H1 (cell line): ENCODE measurements at regions not wholly inside any gene's neighbourhood (a gene's known extent, or its start where the extent isn't known, plus 50 kb on each side); places are given as distances from the start of the nearest gene placed in this dataset.
A peak's percentile ranks its signal among the peaks of the same experiment; 100 is the strongest.

Experiments
- CTCF ChIA-PET: fragments of 300-600 bp; sonication (Branson Sonifier 250); formaldehyde crosslinking; loops from one replicate; lab custom pipeline; 2021; ENCODE audit not compliant: partially characterized antibody; lab: Charles Lee
- POLR2A ChIA-PET: fragments of 300-600 bp; sonication (Branson Sonifier 250); formaldehyde crosslinking; loops from one replicate; lab custom pipeline; 2021; ENCODE audit warnings: inconsistent platforms; ENCODE audit not compliant: partially characterized antibody; lab: Charles Lee
- DNase-seq, 2 experiments: peaks; one replicate each; pipeline versions ENCODE4 v3.0.0 to v3.0.0-alpha.2; 2010 to 2022; ENCODE audit warnings: low spot score in 2 of 2, low read depth in 1 of 2, mixed read lengths in 1 of 2
- FAIRE-seq: peaks from 2 replicates; lab custom pipeline; 2011; peaks lifted over from hg19 to GRCh38; lab: Jason Lieb, UNC
- H2AFZ ChIP-seq: 2 replicates; pipeline ENCODE4 v1.8.1; 2012; ENCODE audit warnings: low read length, inconsistent platforms
- H2AK5ac ChIP-seq: 2 replicates; pipeline ENCODE4 v1.6.1; 2013; ENCODE audit warnings: low read depth, low read length
- H2BK120ac ChIP-seq: replicated peaks from 2 replicates; pipeline ENCODE3; 2013; ENCODE audit warnings: low read depth, low read length, inconsistent platforms
- H2BK12ac ChIP-seq: 2 replicates; pipeline ENCODE4 v1.6.1; 2013; ENCODE audit warnings: low read depth, low read length
- H2BK15ac ChIP-seq: 2 replicates; pipeline ENCODE4 v1.6.1; 2013; ENCODE audit warnings: low read length
- H2BK20ac ChIP-seq: 2 replicates; pipeline ENCODE4 v1.6.1; 2013; ENCODE audit warnings: low read length
- H2BK5ac ChIP-seq: 2 replicates; pipeline ENCODE4 v1.6.1; 2013; ENCODE audit warnings: low read depth, low read length
- H3K14ac ChIP-seq: 2 replicates; pipeline ENCODE4 v1.6.1; 2013; ENCODE audit warnings: inconsistent platforms; ENCODE audit not compliant: insufficient read length
- H3K18ac ChIP-seq: 2 replicates; pipeline ENCODE4 v1.6.1; 2013; ENCODE audit warnings: low read length; ENCODE audit errors: extremely low read depth
- H3K23ac ChIP-seq: 2 replicates; pipeline ENCODE4 v1.6.1; 2013; ENCODE audit warnings: inconsistent platforms; ENCODE audit not compliant: insufficient read length
- H3K23me2 ChIP-seq: 2 replicates; pipeline ENCODE4 v1.6.1; 2013; ENCODE audit warnings: low read depth, low read length
- H3K27ac ChIP-seq: 2 replicates; pipeline ENCODE4 v1.6.1; 2011; ENCODE audit warnings: low read depth, low read length, inconsistent platforms
- H3K27me3 ChIP-seq, 4 experiments: replicated peaks in 1 of 4; 1 replicate in 1 of 4; 2 replicates in 3 of 4; pipeline versions ENCODE4 v1.6.1 to v1.8.1; 2011 to 2013; ENCODE audit warnings: low read length in 3 of 4, mild to moderate bottlenecking in 3 of 4, inconsistent platforms in 2 of 4, mixed read lengths in 2 of 4, moderate library complexity in 1 of 4; ENCODE audit not compliant: control insufficient read depth in 3 of 4, insufficient read depth in 3 of 4; ENCODE audit errors: extremely low read depth in 1 of 4
- H3K36me3 ChIP-seq, 4 experiments: 2 replicates each; pipeline versions ENCODE4 v1.6.1 to v1.8.1; 2011 to 2013; ENCODE audit warnings: mild to moderate bottlenecking in 4 of 4, low read length in 3 of 4, moderate library complexity in 2 of 4, control low read depth in 1 of 4, inconsistent platforms in 1 of 4; ENCODE audit not compliant: insufficient read depth in 4 of 4, control insufficient read depth in 2 of 4
- H3K4ac ChIP-seq: replicated peaks from 2 replicates; pipeline ENCODE3; 2013; ENCODE audit warnings: low read length, low read depth, mixed read lengths, inconsistent platforms; ENCODE audit not compliant: insufficient read length
- H3K4me1 ChIP-seq, 4 experiments: replicated peaks in 1 of 4; 1 replicate in 1 of 4; 2 replicates in 3 of 4; pipeline versions ENCODE4 v1.6.1 to v1.8.1; 2011 to 2013; ENCODE audit warnings: low read length in 3 of 4, inconsistent platforms in 2 of 4, mixed read lengths in 1 of 4; ENCODE audit not compliant: insufficient read depth in 4 of 4, control insufficient read depth in 3 of 4
- H3K4me2 ChIP-seq, 2 experiments: 2 replicates each; pipeline versions ENCODE4 v1.6.1 to v1.8.1; 2011 to 2013; ENCODE audit warnings: low read depth in 2 of 2, low read length in 2 of 2, control low read depth in 1 of 2, inconsistent platforms in 1 of 2, mild to moderate bottlenecking in 1 of 2; ENCODE audit not compliant: insufficient read depth in 1 of 2
- H3K4me3 ChIP-seq, 4 experiments: fragments of 200-600, 300-600 bp in 1 of 4; sonication (generic), shearing (Covaris generic), sonication (Bioruptor Twin) in 1 of 4; 2 replicates each; pipeline versions ENCODE4 v1.5.1 to v1.8.1; 2011 to 2016; ENCODE audit warnings: low read length in 4 of 4, low read depth in 3 of 4, control low read depth in 2 of 4, inconsistent platforms in 2 of 4, mild to moderate bottlenecking in 2 of 4, mixed read lengths in 1 of 4, moderate library complexity in 1 of 4; ENCODE audit not compliant: insufficient read depth in 2 of 4; ENCODE audit errors: extremely low read depth in 1 of 4
- H3K56ac ChIP-seq: replicated peaks from 2 replicates; pipeline ENCODE3; 2013; ENCODE audit warnings: low read depth, mild to moderate bottlenecking, mixed read lengths, low read length, inconsistent platforms; ENCODE audit not compliant: insufficient read length
- H3K79me1 ChIP-seq: 2 replicates; pipeline ENCODE4 v1.6.1; 2013; ENCODE audit warnings: low read depth, low read length, control low read depth
- H3K79me2 ChIP-seq, 2 experiments: 2 replicates each; pipeline versions ENCODE4 v1.6.1 to v1.8.1; 2012 to 2013; ENCODE audit warnings: low read length in 2 of 2, mild to moderate bottlenecking in 2 of 2, inconsistent platforms in 1 of 2; ENCODE audit not compliant: insufficient read depth in 2 of 2, control insufficient read depth in 1 of 2
- H3K9ac ChIP-seq, 4 experiments: replicated peaks in 1 of 4; 1 replicate in 1 of 4; 2 replicates in 3 of 4; pipeline versions ENCODE4 v1.6.1 to v1.8.1; 2011 to 2013; ENCODE audit warnings: low read depth in 3 of 4, low read length in 3 of 4, control low read depth in 2 of 4, mild to moderate bottlenecking in 2 of 4, moderate library complexity in 2 of 4, inconsistent platforms in 1 of 4; ENCODE audit errors: extremely low read depth in 1 of 4
- H3K9me3 ChIP-seq, 2 experiments: 2 replicates each; pipeline versions ENCODE4 v1.6.1 to v1.8.1; 2012 to 2013; ENCODE audit warnings: mild to moderate bottlenecking in 2 of 2, moderate library complexity in 2 of 2, control low read depth in 1 of 2, inconsistent platforms in 1 of 2, low read depth in 1 of 2, low read length in 1 of 2, mixed read lengths in 1 of 2; ENCODE audit not compliant: insufficient read depth in 2 of 2
- H4K20me1 ChIP-seq, 2 experiments: replicated peaks in 1 of 2; 2 replicates each; pipeline versions ENCODE3 to v1.8.1; 2011 to 2013; ENCODE audit warnings: inconsistent platforms in 2 of 2, low read length in 2 of 2, mild to moderate bottlenecking in 1 of 2; ENCODE audit not compliant: insufficient read depth in 2 of 2, control insufficient read depth in 1 of 2
- H4K5ac ChIP-seq: 2 replicates; pipeline ENCODE4 v1.6.1; 2013; ENCODE audit warnings: low read length, low read depth, mixed read lengths, inconsistent platforms; ENCODE audit not compliant: insufficient read length
- H4K8ac ChIP-seq: 2 replicates; pipeline ENCODE4 v1.8.0; 2013; ENCODE audit warnings: mild to moderate bottlenecking, moderate library complexity, low read length, inconsistent platforms; ENCODE audit not compliant: insufficient read depth; ENCODE audit errors: extremely low read depth
- H4K91ac ChIP-seq: replicated peaks from 2 replicates; pipeline ENCODE3; 2013; ENCODE audit warnings: low read length, mixed read lengths, inconsistent platforms; ENCODE audit not compliant: insufficient read length
- CBX5 ChIP-seq: fragments of 300-800, 300-1000 bp; sonication (generic); IDR thresholded peaks from 2 replicates; pipeline ENCODE4 v1.7.1; 2016; ENCODE audit warnings: antibody characterized with exemption, low read length, low read depth
- KDM1A ChIP-seq: fragments of 200-600, 300-600 bp; sonication (generic); IDR thresholded peaks from 2 replicates; pipeline ENCODE4 v1.7.1; 2016; ENCODE audit warnings: mild to moderate bottlenecking, low read length, borderline replicate concordance
- NANOG ChIP-seq: IDR thresholded peaks from 2 replicates; pipeline ENCODE4 v1.6.1; 2011; ENCODE audit warnings: low read length, low read depth, mild to moderate bottlenecking, inconsistent platforms; ENCODE audit not compliant: insufficient read depth, poor library complexity, severe bottlenecking
- RBBP5 ChIP-seq: IDR thresholded peaks from 2 replicates; pipeline ENCODE4 v1.7.1; 2012; ENCODE audit warnings: low read depth, mild to moderate bottlenecking, inconsistent platforms, low read length, moderate library complexity, borderline replicate concordance
- RXRA ChIP-seq: IDR thresholded peaks from 2 replicates; pipeline ENCODE4 v1.6.1; 2011; ENCODE audit warnings: low read depth, mild to moderate bottlenecking, low read length, moderate library complexity; ENCODE audit not compliant: insufficient read depth
- SIN3A ChIP-seq, 2 experiments: IDR thresholded peaks in 1 of 2; conservative IDR thresholded peaks in 1 of 2; 2 replicates each; pipeline ENCODE4 v1.6.1; 2011 to 2012; ENCODE audit warnings: low read length in 2 of 2, improper control_type of control experiment in 1 of 2, low read depth in 1 of 2, mild to moderate bottlenecking in 1 of 2
- SP4 ChIP-seq: IDR thresholded peaks from 2 replicates; pipeline ENCODE4 v1.6.1; 2012; ENCODE audit warnings: low read length, inconsistent platforms
- TBP ChIP-seq: IDR thresholded peaks from 2 replicates; pipeline ENCODE4 v1.6.1; 2011; ENCODE audit warnings: low read depth, low read length, improper control_type of control experiment
- YY1 ChIP-seq: IDR thresholded peaks from 2 replicates; pipeline ENCODE4 v1.6.1; 2011; ENCODE audit warnings: low read depth, mild to moderate bottlenecking, low read length
- WGBS, 2 experiments: shearing (Covaris generic) in 1 of 2; methylation state at CpG; one replicate each; pipeline versions ENCODE4 v1.1.6 to v1.1.7; 2013 to 2015; ENCODE audit warnings: low lambda C conversion rate in 2 of 2, mixed read lengths in 2 of 2, inconsistent platforms in 1 of 2, low coverage in 1 of 2, missing lambda C conversion rate in 1 of 2; ENCODE audit not compliant: insufficient replicate concordance in 2 of 2, insufficient coverage in 1 of 2, insufficient read length in 1 of 2; ENCODE audit errors: extremely low coverage in 1 of 2, missing lambda C conversion rate in 1 of 2; 5-methylcytosine and 5-hydroxymethylcytosine counted together
- TF ChIP-seq, protein P1 (sequence below): IDR thresholded peaks from 2 replicates; pipeline ENCODE4 v1.6.1; 2011; ENCODE audit warnings: low read length, improper control_type of control experiment
- TF ChIP-seq, protein P2 (sequence below): IDR thresholded peaks from 2 replicates; pipeline ENCODE4 v1.6.1; 2011; ENCODE audit warnings: low read depth, mild to moderate bottlenecking, low read length; ENCODE audit not compliant: insufficient read depth

DNA sequence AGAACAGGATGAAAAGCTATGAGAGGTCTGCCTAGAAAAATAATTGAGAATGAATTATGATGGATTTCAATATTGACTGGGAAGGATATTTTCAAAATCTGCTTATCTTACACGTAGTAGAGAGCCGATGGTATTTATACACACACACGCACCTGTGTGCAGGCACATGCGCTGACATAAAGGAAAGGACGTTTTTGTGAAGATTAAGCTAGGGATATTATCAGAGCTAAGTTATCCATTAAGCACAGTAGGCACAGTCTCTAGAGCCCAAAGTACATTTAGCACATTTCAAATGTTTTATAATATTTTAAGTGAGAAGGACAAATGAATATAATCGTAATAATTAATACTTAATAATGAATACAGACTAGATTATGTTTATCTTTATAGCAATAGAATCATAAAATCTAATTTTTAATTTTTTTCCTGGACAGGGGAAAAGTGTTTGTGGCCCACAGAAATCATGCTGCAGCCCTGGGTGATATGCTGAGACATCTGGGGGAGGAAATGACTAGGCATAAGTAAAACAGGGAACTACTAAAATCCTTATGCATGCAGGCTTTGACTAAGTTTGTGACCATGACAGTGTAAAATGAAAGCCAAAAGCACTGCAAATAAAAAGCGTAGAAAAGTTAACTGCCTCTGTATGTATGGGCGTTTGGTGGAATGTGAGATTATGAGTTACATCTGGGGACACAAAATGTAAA lies 146.1 kb downstream of the KITLG start:
- H2BK12ac ChIP-seq, result no peak overlapping the region
- peaks cover 0 to 2% (median 0%) of the 10 kb centered on the region in 4 experiments; a peak in 1 of 7 replicates for H3K4me1 ChIP-seq
- H4K8ac ChIP-seq, result no peak overlapping the region
- no peak overlapping the region for H2AFZ ChIP-seq
- no peaks in the 10 kb centered on the region for H4K20me1 ChIP-seq
- H3K23me2 ChIP-seq, result no peaks in the 10 kb centered on the region
- H2BK20ac ChIP-seq, result 0 out of 2 replicates have a peak overlapping the region, but pooled peaks have one; percentile 13
- WGBS, 2 experiments, result 83% methylated on average over 8 of the region's 8 CpGs; no CpG with 5 or more reads in 1 of the 2 experiments
- no peak overlapping the region for H3K18ac ChIP-seq
- H2AK5ac ChIP-seq, result no peak overlapping the region
- no peaks in the 10 kb centered on the region for H3K9me3 ChIP-seq
- H2BK5ac ChIP-seq, result no peak overlapping the region
- H3K4me3 ChIP-seq, result no peak overlapping the region
- H3K79me1 ChIP-seq, result no peaks in the 10 kb centered on the region
- H3K14ac ChIP-seq, result no peak overlapping the region
- H2BK120ac ChIP-seq, result no peak overlapping the region
- no peak overlapping the region for H3K56ac ChIP-seq
- no peak overlapping the region for H3K9ac ChIP-seq
- no peak overlapping the region for H3K23ac ChIP-seq
- no peak overlapping the region for H3K4ac ChIP-seq
- ChIA-PET POLR2A (no interaction called here), CTCF (interaction anchor here (1.0 kb wide), 1 partner anchor 560 kb away, joined by 3 read pairs; no protein-coding TSS in a partner anchor)
- H3K27me3 ChIP-seq, result no peaks in the 10 kb centered on the region
- H3K36me3 ChIP-seq, result no peaks in the 10 kb centered on the region
- no peak overlapping the region for H4K91ac ChIP-seq
- no peak overlapping the region for H3K4me2 ChIP-seq
- FAIRE-seq (no peak), DNase-seq (no peak)
- no peak overlapping the region for H2BK15ac ChIP-seq
- H4K5ac ChIP-seq, result no peak overlapping the region
- H3K27ac ChIP-seq, result no peak overlapping the region
- no peaks in the 10 kb centered on the region for H3K79me2 ChIP-seq
- TF ChIP-seq TBP, result no peak
- TF ChIP-seq NANOG, result no peak
- TF ChIP-seq, protein P1, sequence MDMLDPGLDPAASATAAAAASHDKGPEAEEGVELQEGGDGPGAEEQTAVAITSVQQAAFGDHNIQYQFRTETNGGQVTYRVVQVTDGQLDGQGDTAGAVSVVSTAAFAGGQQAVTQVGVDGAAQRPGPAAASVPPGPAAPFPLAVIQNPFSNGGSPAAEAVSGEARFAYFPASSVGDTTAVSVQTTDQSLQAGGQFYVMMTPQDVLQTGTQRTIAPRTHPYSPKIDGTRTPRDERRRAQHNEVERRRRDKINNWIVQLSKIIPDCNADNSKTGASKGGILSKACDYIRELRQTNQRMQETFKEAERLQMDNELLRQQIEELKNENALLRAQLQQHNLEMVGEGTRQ, result no peak
- TF ChIP-seq, protein P2, sequence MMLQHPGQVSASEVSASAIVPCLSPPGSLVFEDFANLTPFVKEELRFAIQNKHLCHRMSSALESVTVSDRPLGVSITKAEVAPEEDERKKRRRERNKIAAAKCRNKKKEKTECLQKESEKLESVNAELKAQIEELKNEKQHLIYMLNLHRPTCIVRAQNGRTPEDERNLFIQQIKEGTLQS, result no peak
- TF ChIP-seq KDM1A, result no peak
- TF ChIP-seq CBX5, result no peak
- no peak for TF ChIP-seq SP4
- no peak for TF ChIP-seq SIN3A (conservative IDR thresholded peaks at IDR 0.05 in 1 of 2, IDR thresholded peaks at IDR 0.05 in 1 of 2; ENCODE audit: low read depth in 1 of 2, low read length in 2 of 2)
- TF ChIP-seq RBBP5, result no peak
- no peak for TF ChIP-seq YY1
- TF ChIP-seq RXRA, result no peak
